HUES64 (cell line): ENCODE measurements at regions not wholly inside any gene's neighbourhood (a gene's known extent, or its start where the extent isn't known, plus 50 kb on each side); places are given as distances from the start of the nearest gene placed in this dataset.

Source experiments
- H3K27ac ChIP-seq: 2 replicates; pipeline ENCODE4 v1.7.0; 2013; ENCODE audit warnings: low read depth, low read length, inconsistent platforms
- H3K27me3 ChIP-seq: 2 replicates; pipeline ENCODE4 v1.6.1; 2013; ENCODE audit warnings: mild to moderate bottlenecking, low read length; ENCODE audit not compliant: insufficient read depth
- H3K36me3 ChIP-seq: 2 replicates; pipeline ENCODE4 v1.6.1; 2013; ENCODE audit warnings: mild to moderate bottlenecking, low read length; ENCODE audit not compliant: insufficient read depth
- H3K4me1 ChIP-seq: 2 replicates; pipeline ENCODE4 v1.6.1; 2013; ENCODE audit warnings: mild to moderate bottlenecking, low read length, moderate library complexity; ENCODE audit not compliant: insufficient read depth
- H3K4me3 ChIP-seq: 2 replicates; pipeline ENCODE4 v1.5.1; 2013; ENCODE audit warnings: mild to moderate bottlenecking, low read length, moderate library complexity
- H3K9ac ChIP-seq: 2 replicates; pipeline ENCODE4 v1.6.1; 2013; ENCODE audit warnings: mild to moderate bottlenecking, low read depth, low read length
- H3K9me3 ChIP-seq: 2 replicates; pipeline ENCODE4 v1.6.1; 2013; ENCODE audit warnings: low read depth, low read length; ENCODE audit not compliant: insufficient read depth
- WGBS: fragments of 150-250, 120-280 bp; methylation state at CpG from one replicate; pipeline ENCODE4 v1.1.7; 2013; ENCODE audit warnings: missing lambda C conversion rate; 5-methylcytosine and 5-hydroxymethylcytosine counted together

DNA sequence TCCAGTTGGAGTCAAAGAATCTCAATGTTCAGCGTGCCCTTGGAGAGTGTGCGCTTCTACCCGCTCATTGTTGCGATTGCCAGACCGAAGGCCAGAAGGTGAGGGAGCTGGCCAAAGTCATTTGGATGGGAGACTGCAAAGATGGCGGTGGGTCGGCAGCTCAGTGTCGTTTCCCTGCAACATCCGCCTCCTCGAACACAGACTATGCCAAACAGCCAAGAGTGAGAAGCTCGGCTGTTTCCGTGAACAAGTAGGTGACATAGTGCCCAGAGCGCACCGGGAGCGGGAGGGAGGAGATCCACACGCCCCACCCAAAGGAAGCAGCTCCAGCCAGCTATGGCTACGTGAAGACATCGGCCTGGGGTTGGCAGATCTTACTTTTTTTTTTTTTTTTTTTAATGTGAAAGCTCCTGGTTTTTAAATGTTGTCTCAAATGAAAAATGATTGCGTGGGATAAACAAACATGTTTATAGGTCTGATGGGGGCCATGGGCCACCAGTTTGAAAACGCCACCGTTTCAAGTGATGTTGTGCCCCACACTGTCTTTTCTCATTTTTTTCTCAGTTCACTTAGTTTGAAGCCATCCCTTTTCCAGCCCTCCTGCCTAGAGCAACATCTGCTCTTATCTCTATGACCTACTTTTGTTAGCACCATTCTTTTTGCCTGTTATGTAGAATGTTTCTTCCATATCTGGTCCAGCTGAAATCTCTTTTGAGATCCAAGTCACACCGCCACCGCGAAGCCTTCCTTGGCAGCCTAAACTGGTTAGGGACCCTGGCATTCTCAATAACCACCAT is 682.4 kb downstream of the RNF144A start:
- WGBS = 97% methylated on average over 24 of the region's 24 CpGs
- Histone ChIP-seq H3K27ac (no peak overlapping the region), H3K27me3 (no peaks in the 10 kb centered on the region)

GRCh38 chr2:7601990-7602389 is 684.8 kb downstream of the RNF144A start:
- H3K27me3 ChIP-seq = no peaks in the 10 kb centered on the region
- WGBS = no CpG with 5 or more reads among the region's 1 CpG
- H3K9me3 ChIP-seq = 0 out of 2 replicates have a peak, but pooled peaks cover 3% of the 10 kb centered on the region
- no peak overlapping the region for H3K4me3 ChIP-seq
- no peak overlapping the region for H3K9ac ChIP-seq
- H3K36me3 ChIP-seq = no peaks in the 10 kb centered on the region
- no peaks in the 10 kb centered on the region for H3K4me1 ChIP-seq
- H3K27ac ChIP-seq = no peak overlapping the region

More for the DNA sequence above, 682.4 kb downstream of the RNF144A start:
- no peak overlapping the region for H3K4me3 ChIP-seq
- no peaks in the 10 kb centered on the region for H3K4me1 ChIP-seq
- no peaks in the 10 kb centered on the region for H3K36me3 ChIP-seq
- no peak overlapping the region for H3K9ac ChIP-seq
- 0 out of 2 replicates have a peak, but pooled peaks cover 3% of the 10 kb centered on the region for H3K9me3 ChIP-seq

GRCh38 chr2:7604456-7604855 is 687.2 kb downstream of the RNF144A start:
- WGBS = 100% methylated on average over 1 of the region's 3 CpGs
- H3K9ac ChIP-seq = no peak overlapping the region
- no peak overlapping the region for H3K4me3 ChIP-seq
- H3K4me1 ChIP-seq = no peaks in the 10 kb centered on the region
- 0 out of 2 replicates have a peak, but pooled peaks cover 3% of the 10 kb centered on the region for H3K9me3 ChIP-seq
- no peaks in the 10 kb centered on the region for H3K27me3 ChIP-seq
- no peak overlapping the region for H3K27ac ChIP-seq
- no peaks in the 10 kb centered on the region for H3K36me3 ChIP-seq

DNA sequence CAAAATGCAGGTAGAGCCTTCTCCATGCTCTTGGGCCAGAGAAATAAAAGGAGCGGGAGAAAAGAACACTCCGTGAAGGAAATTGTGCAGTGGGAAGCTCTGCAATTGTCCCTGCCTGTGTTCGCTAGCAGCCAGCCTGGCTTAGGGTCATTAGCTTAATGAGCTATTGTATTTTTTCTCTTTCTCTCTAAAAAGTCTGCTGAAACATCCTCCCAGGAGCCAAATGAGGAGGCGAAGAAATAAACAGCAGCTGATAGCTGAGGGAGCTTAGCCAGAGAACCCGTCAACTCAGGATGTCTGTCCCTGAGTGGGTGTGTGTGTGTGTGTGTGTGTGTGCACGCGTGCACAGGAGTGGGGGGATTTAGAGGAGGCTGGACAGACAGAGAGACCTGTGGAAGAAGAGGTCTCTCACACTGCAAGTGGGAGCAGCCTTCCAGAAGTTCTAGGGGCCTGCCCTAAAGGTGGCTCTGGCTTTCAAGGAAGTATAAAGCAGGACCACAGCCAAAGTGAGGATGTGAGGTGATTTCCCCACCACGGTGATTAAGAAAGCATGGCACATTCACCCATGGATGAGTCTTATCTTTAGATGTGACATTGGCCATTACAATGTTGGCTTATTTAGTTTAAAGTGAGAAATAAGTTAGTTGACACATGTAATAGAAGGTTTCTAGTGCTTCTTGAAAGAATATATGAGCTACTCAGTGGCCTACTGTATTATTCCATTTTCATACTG is 690.4 kb downstream of the RNF144A start:
- Histone ChIP-seq H3K27me3 (no peaks in the 10 kb centered on the region), H3K9me3 (no peaks in the 10 kb centered on the region), H3K27ac (no peak overlapping the region), H3K4me3 (no peak overlapping the region), H3K36me3 (no peaks in the 10 kb centered on the region), H3K9ac (no peak overlapping the region), H3K4me1 (no peaks in the 10 kb centered on the region)
- WGBS = 92% methylated on average over 8 of the region's 8 CpGs

- Histone ChIP-seq H3K9me3 (no peaks in the 10 kb centered on the region), H3K9ac (no peak overlapping the region), H3K4me3 (no peak overlapping the region), H3K4me1 (no peaks in the 10 kb centered on the region), H3K27ac (no peak overlapping the region), H3K27me3 (no peaks in the 10 kb centered on the region), H3K36me3 (no peaks in the 10 kb centered on the region)
- 93% methylated on average over 7 of the region's 7 CpGs for WGBS
Measured at GRCh38 chr2:7609556-7609955, 692.3 kb downstream of the RNF144A start.

- no peak overlapping the region for H3K9ac ChIP-seq
- 96% methylated on average over 8 of the region's 8 CpGs for WGBS
- no peaks in the 10 kb centered on the region for H3K9me3 ChIP-seq
- no peaks in the 10 kb centered on the region for H3K4me1 ChIP-seq
- no peaks in the 10 kb centered on the region for H3K36me3 ChIP-seq
- no peak overlapping the region for H3K27ac ChIP-seq
- no peaks in the 10 kb centered on the region for H3K27me3 ChIP-seq
- no peak overlapping the region for H3K4me3 ChIP-seq
Measured at GRCh38 chr2:7609974-7610373, 692.8 kb downstream of the RNF144A start.

DNA sequence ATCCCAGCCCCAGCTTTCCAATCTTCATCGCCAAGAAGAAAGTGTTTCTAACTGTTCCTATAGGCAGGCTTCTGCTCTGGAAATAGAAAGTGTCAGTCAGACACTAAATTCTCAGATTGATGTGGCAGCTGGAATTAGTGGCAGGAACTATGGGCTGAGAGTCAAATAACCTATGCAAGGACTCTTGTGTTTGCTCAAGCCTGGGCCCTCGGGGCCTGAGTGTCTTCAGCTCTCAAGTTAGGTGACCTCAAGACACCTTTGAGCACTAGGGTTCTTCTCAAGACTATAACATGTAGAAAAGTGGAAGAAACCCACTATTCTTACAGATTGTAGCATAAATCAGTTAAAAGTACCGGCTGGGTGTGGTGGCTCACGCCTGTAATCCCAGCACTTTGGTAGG is 694.5 kb downstream of the RNF144A start:
- no peak overlapping the region for H3K9ac ChIP-seq
- no peaks in the 10 kb centered on the region for H3K9me3 ChIP-seq
- no peaks in the 10 kb centered on the region for H3K27me3 ChIP-seq
- no peaks in the 10 kb centered on the region for H3K36me3 ChIP-seq
- no peak overlapping the region for H3K27ac ChIP-seq
- H3K4me1 ChIP-seq = peaks cover 5% of the 10 kb centered on the region; the same call in 1 of the 2 replicates
- H3K4me3 ChIP-seq = no peak overlapping the region
- WGBS = 91% methylated on average over 4 of the region's 4 CpGs

- Histone ChIP-seq H3K9ac (no peak overlapping the region), H3K9me3 (no peaks in the 10 kb centered on the region), H3K27ac (no peak overlapping the region), H3K4me3 (no peak overlapping the region), H3K27me3 (no peaks in the 10 kb centered on the region), H3K4me1 (peaks cover 5% of the 10 kb centered on the region; the same call in 1 of the 2 replicates), H3K36me3 (no peaks in the 10 kb centered on the region)
- WGBS = 97% methylated on average over 3 of the region's 3 CpGs
Measured at GRCh38 chr2:7612969-7613368, 695.8 kb downstream of the RNF144A start.

DNA sequence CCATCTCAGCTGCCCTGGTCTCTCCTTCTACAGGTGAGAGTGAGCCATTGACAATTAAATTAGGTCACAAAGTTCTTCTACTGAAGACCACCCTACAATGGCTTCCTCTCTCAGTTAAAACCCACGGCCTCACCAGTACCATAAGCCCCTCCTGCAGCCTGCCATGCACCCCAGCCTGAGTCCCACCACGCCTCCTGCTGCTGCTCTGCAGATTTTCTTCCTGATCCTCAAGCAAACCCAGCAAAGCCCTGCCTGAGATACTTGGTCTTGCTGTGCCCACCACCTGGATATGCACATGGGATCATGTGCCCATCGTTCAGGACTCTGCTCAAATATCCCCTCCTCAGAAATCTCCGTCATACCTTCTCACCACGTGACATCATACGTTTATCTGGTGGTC is 696.6 kb downstream of the RNF144A start:
- H3K4me3 ChIP-seq = no peak overlapping the region
- H3K4me1 ChIP-seq = peaks cover 5% of the 10 kb centered on the region; the same call in 1 of the 2 replicates
- no peaks in the 10 kb centered on the region for H3K9me3 ChIP-seq
- no peaks in the 10 kb centered on the region for H3K27me3 ChIP-seq
- WGBS = 93% methylated on average over 6 of the region's 6 CpGs
- no peaks in the 10 kb centered on the region for H3K36me3 ChIP-seq
- no peak overlapping the region for H3K27ac ChIP-seq
- no peak overlapping the region for H3K9ac ChIP-seq

- 96% methylated on average over 3 of the region's 3 CpGs for WGBS
Measured at GRCh38 chr2:7618031-7618430, 700.8 kb downstream of the RNF144A start.

DNA sequence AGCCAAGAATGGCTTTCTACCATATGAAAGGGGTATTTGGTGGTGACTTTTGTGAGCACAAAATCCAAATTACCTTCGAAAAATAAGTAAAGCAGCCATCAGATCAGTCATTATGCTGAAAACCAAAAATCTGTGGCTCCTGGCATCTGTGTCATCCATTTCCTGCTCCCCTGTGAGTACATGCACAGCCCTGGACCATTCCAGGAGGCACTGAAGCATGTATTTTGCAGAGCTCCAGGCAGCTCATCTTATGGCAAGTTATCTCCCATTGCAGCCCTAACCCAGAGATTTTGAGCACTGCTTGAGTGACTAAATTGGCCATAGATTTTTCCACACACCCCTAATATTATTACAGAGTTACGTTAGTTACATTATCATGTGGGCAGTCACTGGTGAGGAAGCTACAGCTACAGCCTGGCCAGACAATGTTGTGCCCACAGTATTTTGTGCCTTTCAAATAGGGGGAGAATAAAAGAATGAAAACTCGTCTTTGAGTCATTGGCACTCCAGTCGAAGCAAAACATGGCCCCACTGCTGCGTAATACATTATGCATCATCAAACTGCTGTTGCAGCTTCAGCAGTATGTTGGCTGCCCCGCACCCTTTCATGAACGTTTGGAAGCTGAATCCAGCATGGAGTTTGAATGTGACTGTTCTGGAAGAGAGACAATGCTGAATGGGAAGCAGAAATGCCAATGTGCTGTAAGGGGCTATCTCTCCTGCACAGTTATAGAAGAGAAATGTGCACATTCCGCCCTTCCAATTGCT is 702.2 kb downstream of the RNF144A start:
- H3K4me1 ChIP-seq = peaks cover 20% of the 10 kb centered on the region
- WGBS = 95% methylated on average over 8 of the region's 8 CpGs
- no peak overlapping the region for H3K27ac ChIP-seq
- no peaks in the 10 kb centered on the region for H3K27me3 ChIP-seq
- H3K36me3 ChIP-seq = no peaks in the 10 kb centered on the region
- H3K4me3 ChIP-seq = no peak overlapping the region
- H3K9ac ChIP-seq = no peak overlapping the region
- no peaks in the 10 kb centered on the region for H3K9me3 ChIP-seq

More at GRCh38 chr2:7618031-7618430, 700.8 kb downstream of the RNF144A start:
- no peaks in the 10 kb centered on the region for H3K36me3 ChIP-seq
- no peak overlapping the region for H3K4me3 ChIP-seq
- H3K27ac ChIP-seq = no peak overlapping the region
- no peak overlapping the region for H3K9ac ChIP-seq
- peaks cover 20% of the 10 kb centered on the region for H3K4me1 ChIP-seq
- H3K27me3 ChIP-seq = no peaks in the 10 kb centered on the region
- no peaks in the 10 kb centered on the region for H3K9me3 ChIP-seq
